ENCODE measurements at regions not wholly inside any gene's neighbourhood (a gene's known extent, or its start where the extent isn't known, plus 50 kb on each side); places are given as distances from the start of the nearest gene placed in this dataset.
"Not testable (repeated sequence)": the region's sequence is repeated elsewhere in the genome, so short reads cannot be mapped to it uniquely, and the experiment has no call there.

DNA sequence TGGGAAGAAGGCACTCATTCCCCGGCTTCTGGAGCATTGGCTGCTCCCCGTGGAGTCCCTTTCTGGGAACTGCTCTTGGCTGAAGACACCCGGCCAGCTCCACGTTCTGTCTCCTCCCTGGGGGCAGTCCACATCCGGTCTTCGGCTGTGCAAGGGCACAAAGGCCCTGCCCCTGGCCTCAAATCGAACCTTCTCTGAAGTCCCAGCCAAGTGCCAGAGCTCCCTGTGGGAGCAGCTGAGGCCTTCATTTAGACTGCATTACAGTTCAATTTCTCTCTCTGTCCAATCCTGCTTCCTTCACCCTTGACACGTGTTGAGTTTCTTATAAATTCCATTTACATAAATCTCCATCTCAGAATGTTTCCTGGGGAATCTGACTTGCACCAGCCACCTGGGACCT is 132.9 kb upstream of the POU3F1 start:
- DNase-seq (ENCODE audit: low read depth) = no peak

DNA sequence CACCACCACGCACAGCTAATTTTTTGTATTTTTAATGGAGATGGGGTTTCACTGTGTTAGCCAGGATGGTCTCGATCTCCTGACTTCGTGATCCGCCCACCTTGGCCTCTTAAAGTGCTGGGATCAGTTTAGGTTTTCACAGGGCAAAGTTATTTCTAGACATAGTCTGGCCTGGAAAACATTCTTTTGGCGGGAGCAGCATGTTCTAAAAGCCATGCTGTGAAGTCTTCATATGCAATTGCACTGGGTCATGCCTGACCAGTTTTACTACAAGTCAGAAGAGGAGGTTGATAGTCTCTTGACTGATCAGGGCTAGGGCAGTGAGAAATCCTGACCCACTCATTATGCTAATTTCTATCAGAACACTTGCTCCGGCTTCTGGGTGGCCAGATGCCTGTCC is 131.6 kb upstream of the POU3F1 start:
- DNase-seq (ENCODE audit: low read depth) = no peak

DNA sequence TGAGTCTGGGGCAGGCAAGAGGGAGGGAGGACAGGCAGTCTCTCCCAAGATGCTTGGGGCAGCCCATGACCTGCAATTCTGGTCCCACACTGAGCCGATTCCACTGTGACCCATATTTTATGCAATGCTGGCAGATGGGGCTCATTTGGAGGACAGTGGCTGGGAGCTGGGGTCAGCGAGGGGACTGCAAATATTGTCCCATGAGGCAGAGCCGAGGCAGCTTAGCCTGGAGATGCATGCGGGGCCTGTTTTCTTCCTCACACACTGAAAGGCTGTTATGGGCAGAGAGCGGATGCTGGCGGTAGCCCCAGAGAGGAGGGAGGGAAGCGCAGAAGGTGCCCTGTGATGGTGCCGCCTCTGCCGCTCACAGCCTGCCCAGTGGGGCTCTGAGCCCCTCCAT is 128.5 kb upstream of the POU3F1 start:
- no peak for DNase-seq (ENCODE audit: low read depth)

DNA sequence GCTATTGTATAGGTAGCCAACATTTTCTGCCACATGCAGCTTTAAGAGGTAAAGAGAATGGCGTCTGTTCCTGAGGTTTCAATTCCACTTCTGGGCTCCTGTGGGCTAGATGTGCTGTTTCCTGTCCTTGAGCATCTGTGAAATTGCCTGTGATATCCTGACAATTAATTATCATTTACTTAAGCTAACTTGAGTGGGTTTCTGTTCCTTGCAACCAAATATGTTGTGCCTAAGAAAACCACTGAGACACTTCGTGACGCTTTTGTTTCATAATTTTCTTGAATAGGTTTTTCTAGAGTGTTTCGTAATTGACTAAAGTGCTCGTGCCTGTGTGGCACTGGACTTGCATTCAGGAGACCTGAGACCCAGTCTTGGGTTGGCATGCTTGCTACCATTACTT is 127.3 kb upstream of the POU3F1 start:
- DNase-seq (ENCODE audit: low read depth) = no peak

DNA sequence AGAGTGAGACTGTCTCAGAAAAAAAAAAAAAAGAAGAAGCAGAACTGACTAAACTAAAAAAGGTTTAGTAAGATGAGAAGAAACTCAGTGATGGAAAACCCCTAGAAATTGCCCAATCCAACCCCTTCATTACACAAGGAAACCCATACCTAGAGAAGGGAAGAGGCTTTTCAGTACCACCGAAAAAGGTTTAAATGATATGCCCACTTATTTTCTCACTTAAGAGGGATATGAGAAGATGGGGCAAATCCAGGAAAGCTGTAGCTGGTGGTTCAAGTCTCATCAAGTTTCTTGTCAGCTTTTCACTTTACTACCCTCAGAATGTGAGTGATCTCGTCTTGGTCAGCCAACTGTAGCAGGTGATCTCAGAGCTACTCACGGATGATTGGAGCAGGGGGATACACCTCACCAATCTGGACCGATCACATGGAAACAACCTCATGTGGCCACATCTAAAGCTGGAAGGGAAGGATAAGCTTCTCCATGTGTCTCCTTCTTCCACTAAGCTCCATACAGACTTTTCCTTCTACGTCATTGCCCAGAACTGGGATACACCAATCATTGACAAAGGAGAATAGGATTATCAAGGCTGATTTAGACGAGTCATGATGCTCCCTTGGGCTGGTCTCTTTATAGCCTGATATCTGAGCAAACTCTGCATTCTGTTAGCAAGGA is 126.7 kb upstream of the POU3F1 start:
- no peak for DNase-seq (ENCODE audit: low read depth)

DNA sequence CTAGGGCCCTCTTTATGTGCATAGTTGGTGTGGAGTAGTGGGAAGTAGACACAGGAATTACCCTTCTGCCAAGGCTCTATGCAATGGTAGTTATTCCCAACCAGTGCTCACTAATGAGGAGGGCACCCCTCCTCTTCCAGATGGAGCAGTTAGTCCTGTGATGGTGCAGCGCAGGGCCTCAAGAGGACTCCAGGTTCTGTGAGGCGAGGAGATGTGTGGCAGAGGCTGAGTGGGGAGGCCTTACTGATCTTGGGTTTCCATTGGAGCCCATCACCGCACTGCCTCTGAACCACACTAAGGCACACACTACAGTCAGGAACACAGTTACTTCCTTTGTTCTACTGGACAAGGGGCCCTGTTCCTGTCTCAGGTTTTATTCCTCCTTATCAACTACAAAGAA is 122.5 kb upstream of the POU3F1 start:
- no peak for DNase-seq (ENCODE audit: low read depth)

DNA sequence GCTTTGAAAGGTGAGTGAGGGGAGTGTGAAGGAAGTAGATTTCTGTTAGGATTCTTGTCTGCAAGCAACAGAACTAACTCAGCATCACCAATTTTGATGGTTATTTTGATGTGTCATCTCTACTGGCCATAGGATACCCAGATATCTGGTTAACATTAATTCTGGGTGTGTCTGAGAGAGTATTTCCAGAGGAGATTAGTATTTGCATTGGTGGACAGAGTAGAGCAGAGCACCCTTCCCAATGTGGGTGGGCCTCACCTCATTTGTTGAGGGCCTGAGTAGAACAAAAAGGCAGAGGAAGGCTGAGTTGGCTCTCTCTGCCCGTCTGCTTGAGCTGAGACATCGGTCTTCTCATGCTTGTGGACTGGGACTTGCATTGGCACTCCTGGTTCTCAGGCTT is 121.8 kb upstream of the POU3F1 start:
- DNase-seq (ENCODE audit: low read depth) = no peak

DNA sequence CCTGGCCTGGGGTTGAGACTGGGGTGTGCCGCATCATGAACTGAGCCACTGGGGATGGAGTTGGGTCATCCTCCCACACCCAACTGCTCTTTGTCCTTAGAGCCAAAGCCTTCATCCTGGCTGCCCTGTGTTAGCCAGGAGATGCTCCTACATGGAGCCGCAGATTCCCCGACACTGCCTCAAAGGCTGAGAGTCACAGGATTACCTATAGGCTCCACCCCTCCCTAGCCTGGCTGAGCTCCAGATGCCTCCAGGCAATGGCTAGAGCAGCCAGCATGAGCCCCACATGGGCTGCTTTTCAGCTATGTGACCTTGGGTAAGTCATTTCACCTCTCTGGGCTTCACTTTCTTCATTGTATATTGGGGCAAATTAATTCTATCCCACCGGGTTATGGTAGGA is 119.9 kb upstream of the POU3F1 start:
- no peak for DNase-seq (ENCODE audit: low read depth)

DNA sequence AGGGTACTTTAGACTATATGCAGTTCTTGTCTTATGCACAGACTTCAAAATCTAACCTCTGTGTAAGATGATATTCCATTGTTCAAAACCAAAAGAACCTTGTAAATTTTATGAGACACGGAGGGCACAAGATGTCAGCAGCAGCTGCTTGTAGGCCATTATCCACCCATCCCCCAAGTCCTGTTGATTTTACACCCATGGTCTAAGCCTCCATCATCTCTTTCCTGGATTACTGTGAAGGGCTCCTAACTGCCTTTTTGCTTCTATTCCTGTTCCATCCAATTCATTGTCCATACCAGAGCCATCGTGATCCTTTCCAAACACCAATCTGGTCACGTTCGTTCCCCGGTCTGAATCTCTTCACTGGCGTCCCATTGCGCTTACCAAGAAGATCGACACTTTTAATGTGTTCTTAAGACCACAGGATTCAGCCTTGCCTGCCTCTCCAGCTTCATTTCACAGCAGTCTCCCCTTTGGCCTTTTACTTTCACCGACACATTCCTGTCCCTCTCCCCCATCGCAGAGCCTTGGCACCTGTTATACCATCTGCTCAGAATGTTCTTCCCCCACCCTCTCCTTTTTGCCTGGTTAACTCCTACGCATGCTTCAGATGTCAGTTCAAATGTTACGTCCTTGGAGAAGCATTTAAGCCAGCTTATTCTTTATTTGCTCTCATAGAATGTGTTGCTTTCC is 107.3 kb upstream of the POU3F1 start:
- no peak for DNase-seq (ENCODE audit: low read depth)

DNA sequence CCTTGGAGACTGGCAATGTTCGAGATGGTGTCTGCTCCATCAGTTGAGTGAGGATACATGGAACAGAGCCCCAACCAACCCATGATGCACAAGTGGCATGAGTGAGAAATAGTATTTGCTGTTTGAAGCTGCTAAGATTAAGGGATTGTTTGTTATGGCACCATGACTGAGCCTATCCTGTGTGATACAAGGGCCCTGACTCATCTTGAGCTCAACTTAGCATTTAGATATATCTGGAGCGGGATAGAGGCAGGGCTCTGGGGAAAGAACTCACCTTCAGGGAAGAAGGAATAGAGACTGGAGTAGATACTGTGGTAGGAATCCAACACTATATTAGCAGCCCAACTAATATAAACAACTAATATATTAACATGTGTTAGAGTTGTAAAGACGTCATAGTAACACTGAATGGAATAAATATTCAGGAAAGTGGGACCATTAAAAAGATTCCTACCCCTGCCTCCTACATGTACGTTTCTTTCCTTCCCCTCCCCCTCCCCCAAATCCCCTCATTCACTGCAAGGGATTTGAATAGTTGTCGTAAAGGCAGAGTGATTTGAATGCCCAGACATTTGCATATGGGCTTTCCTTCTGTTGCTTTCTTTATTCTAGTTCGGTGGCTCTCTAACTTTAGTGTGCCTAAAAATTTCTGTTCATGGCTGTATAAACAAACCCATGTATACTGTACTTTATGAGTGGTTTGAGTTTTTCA is 106.6 kb upstream of the POU3F1 start:
- no peak for DNase-seq (ENCODE audit: low read depth)

DNA sequence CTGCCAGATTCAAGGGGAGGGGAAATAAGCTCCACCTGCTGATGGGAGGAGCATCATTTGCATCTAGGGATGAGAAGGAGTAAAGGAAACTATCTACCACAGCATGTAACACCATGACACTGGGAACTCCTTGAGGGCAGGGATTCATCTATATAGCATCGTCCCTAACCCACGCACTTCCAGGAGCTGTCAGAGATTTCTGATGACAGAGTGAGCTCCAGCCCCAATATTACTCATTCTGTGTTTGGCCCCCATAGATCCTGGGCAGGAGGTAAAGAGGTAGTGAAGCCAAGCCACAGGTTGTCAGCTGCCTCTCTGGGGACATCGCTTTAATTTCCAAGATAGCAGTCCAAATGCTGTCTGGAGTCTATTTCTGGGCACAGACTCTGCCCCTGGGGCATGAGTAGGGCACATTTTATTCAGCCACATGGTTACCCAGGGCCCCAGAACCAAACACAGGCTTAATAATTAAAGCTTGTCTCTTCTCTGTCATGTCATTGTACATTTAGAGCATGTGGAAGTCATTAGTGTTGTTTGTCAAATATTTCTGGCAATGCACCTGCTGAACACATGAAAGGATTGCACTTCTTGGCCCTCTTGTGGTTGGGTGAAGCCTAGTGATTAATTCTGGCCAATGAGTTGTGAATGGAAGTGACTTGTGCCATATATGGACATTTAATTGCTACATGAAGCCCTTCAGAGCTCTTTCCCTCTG is 105.9 kb upstream of the POU3F1 start:
- DNase-seq (ENCODE audit: low read depth) = no peak

DNA sequence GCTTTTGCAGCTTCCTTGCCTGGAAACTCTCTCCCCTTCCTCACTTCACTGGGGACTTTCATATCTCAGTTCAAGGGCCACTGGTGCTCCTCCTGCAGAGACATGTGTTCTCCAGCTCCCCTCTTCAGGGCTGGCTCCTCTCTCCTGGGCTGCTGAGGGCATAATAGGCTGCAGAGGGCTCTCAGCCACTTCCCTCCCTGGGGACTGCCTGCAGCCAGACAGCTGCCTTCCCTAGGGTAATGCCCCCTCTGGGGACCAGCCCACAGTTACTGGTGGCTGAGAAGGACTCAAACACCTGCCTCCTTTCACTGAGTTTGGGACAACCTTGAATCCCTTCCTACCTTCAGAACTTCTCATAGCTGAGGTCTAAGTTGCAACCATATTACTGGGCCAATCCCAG is 104.8 kb upstream of the POU3F1 start:
- DNase-seq (ENCODE audit: low read depth) = no peak

DNA sequence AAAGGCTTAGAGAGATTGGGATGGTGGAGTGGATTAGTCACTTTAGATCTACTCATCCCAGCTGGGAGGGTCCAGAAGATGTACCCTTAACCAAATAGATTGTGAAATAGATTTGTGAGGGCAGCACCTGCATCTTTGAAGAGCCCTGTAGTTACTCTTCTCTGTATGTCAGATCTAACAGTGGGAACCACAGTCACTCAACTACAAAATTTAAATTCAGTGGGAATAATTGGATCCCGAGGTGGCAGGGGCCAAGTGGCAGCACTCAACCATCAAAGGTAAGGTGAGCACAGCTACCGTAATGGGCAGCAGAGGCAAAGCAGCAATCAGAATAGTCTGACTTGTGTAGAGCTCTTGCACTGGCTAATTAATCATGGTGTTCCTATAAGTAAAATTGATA is 99.5 kb upstream of the POU3F1 start:
- not testable (repeated sequence) for DNase-seq (ENCODE audit: low read depth)

DNA sequence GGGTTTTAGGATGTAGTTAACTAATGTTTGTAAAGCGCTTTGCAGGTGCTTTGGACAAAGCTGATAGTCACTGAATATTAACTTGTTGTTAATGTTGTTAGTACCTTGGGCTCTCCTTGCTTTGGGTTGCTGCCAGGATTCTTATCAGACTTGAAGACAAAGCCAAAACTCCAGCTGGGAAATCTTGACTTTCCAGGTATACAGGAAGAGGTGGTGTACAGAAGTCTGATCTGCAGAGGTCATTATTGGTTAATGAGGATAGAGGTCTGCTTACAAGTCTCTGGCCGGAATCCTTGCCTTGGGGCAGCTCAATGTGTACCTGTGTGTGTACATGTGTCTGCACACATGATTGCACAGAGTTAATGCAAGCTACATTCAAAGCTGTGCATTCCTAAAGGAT is 96.0 kb upstream of the POU3F1 start:
- no peak for DNase-seq (ENCODE audit: low read depth)

DNA sequence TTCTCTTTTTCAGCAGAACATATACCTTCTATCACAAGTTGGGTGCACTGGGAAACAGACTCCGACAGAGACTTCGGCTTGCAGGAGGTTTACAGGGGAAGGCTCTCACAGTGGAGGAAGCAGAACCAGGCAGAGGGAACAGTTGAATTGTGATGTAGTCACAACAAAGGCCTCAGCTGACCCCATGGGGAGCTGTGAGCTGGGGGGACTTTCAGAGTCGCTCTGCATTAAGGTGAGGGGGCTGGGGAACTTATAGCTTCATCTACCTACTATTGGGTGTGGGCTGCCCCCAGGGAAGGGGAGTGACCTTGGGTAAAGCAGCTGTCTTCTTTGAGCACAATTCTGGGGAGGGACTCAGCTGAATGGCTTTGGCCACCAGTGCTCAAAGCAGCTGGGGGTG is 94.9 kb upstream of the POU3F1 start:
- no peak for DNase-seq (ENCODE audit: low read depth)

DNA sequence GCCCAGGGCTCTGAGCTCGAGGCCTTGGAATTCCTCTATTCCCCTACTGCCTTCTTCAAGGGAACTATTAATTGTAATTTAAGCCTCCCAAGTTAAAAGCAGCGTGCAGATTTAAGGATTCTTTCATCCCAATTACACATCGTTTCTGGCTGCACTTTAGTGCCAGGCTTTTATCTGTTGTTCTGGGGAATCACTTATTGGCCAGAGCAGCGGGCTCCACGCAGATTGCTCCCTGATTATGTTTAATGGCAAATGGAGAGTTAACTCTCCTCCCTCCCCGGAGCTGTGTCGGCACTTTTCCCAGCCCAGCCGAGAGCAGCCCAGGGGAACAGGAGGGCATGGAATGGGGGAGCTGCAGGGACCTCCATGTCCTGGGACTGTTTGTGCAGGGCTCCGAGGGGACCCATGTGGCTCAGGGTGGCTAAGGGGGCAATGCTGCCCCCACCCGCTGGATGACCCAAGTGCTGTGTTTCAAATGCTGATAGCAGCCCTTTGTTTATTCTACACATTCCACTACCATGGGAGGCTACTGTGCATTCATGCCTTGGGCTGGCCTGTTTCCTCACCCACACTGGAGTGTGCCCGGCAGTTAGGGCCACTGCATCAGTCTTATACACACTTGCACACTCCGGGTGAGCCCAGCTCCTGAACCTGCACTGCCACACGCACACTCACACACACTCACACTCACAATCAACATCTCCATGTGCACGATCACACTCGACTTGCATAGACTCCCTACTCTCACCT is 93.3 kb upstream of the POU3F1 start:
- DNase-seq (ENCODE audit: low read depth) = no peak

DNA sequence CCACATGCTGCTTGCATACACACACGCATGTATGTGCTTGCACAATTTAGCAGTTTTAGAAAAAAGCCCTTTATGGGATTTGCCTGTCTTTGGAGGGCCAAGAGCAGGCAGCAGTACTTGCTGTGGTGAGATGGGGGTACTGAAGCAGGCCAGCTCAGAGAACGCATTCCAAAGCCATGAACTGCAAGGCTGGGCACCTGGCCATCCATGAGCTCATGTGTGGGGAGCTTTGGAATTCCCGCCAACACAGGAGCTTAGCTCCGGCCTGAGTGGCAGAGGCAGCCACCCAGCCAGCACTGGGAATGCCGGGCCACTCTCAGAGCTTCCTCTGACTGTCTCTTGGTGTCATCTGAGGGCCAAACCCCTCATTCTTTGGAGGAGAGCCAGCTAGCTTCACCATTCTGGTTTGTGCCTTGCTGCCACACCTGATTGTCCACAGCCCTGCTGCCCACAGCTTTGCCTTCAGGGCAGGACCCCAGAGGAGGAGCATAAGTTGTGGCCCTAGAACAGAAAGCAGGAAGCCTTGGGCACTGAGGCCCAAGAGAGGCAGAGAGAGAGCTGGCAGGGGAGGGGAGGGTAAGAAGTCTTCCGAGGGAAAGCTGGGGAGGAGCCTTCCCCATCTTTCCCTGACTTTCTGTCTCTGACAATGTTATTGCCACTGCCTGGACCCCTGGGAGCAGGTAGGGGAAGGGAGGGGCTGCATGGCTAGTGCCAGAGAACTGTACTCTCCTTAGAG is 92.1 kb upstream of the POU3F1 start:
- no peak for DNase-seq (ENCODE audit: low read depth)

DNA sequence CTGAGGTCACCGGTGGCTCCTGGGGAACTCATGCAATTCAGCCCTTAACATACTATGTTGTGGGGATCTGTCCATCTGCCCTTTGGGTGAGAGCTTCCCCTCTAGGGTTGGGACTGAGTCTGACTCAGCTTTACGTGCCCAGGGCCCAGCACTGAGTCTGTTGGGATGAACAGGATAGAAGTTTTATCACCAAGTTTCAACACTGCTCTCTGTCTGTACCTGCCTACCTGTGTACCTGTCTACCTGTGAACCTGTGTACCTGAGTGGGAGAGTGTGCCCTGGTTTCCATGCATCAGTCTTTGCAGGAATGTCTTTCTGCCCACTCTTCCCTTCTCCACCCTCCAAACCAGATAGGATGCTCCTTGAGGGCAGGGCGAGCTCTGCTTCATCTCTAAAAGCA is 90.6 kb upstream of the POU3F1 start:
- DNase-seq (ENCODE audit: low read depth) = no peak

DNA sequence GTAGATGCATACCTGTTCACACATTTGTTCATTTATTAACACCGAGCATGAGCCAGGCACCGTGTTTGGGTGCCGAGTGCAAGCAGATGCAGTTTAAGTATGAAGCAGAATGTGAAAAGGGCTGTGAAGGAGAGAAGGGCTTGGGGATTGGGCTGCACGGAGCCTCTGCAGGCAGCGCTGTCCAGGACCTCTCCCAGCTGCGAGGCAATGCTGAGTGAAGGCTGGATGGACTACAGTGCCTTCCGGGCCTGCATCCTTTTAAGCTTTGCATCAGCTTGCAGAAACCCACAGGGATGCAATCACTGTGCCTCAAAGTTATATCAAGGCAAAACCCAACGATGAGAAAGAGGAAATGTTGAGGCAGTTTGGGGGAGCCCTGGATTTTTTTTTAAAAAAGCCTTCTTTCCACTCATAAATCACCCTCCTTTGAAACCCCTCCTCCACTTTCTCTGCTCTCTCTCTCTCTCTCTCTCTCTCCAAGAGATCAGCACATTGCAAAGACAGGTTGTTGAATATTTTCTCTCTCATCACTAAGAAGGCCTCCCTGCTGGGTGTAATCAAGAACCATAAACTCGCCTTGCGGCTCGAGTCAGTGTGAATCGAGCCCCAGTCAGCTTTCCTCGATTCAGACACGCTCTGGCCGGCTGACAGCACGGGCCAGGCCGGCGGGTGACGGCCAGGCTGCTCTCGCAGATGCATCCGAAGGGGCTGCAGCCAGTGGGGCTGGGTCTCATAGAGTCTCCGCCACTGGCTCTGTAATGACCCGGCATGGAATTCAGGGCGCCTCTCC is 89.2 kb upstream of the POU3F1 start:
- no peak for DNase-seq (ENCODE audit: low read depth)

DNA sequence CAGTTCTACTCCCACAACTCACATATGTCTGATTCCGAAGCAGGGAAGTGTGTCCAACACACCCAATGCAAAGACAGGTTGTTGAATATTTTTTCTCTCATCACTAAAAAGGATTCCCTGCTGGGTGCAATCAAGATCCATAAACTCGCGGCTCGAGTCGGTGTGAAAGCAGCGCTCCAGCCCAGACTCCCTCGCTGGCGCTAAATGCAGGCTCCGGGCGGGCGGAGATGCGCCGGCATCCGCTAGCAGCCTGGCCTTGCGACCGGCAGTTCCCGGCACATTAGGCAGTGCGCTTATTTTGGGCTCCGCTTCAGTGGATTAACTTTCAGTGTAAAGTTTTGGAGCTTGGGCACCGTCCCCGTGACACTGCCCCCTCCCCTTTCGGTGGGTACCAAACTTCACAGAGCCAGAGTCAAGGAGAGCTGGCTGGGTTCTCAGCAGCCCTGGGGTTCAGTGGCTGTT is 87.7 kb upstream of the POU3F1 start:
- DNase-seq (ENCODE audit: low read depth) = no peak

Measured in activated T-cell treated with anti-CD3 and anti-CD28 coated beads for 1 hour (primary cell).